ENCODE measurements at regions not wholly inside any gene's neighbourhood (a gene's known extent, or its start where the extent isn't known, plus 50 kb on each side); places are given as distances from the start of the nearest gene placed in this dataset.

GRCh38 chr6:77548190-77548589 lies 84.9 kb upstream of the HTR1B start:
- H2AFZ ChIP-seq (replicated peaks), result no peak overlapping the region
- H3K9ac ChIP-seq, result no peak overlapping the region
- peaks cover 5% of the 10 kb centered on the region for H3K4me1 Mint-ChIP-seq
- H3K36me3 ChIP-seq, result no peaks in the 10 kb centered on the region
- H3K27me3 ChIP-seq, result no peaks in the 10 kb centered on the region
- H3F3A ChIP-seq (ENCODE audit: low read depth), result no peaks in the 10 kb centered on the region
- no peaks in the 10 kb centered on the region for H3K27me3 Mint-ChIP-seq (ENCODE audit: insufficient read depth, low read depth)
- H3K27ac Mint-ChIP-seq, result no peak overlapping the region
- TF ChIP-seq EZH2phosphoT487 (IDR thresholded peaks at IDR 0.05) (no peak), EZH2 (IDR thresholded peaks at IDR 0.05) (no peak), CTCF (IDR thresholded peaks at IDR 0.05) (no peak)
- H3K9me3 ChIP-seq (ENCODE audit: low read depth), result no peaks in the 10 kb centered on the region
- H3K4me3 Mint-ChIP-seq, result no peak overlapping the region
- H3K9me3 Mint-ChIP-seq, result no peaks in the 10 kb centered on the region
- no peaks in the 10 kb centered on the region for H3K79me2 ChIP-seq (ENCODE audit: low read depth)
- DNase-seq (ENCODE audit: low spot score), result no peak
- H4K20me1 ChIP-seq (ENCODE audit: low read depth), result no peaks in the 10 kb centered on the region
- no peak overlapping the region for H3K4me2 ChIP-seq
- no peaks in the 10 kb centered on the region for H3K4me1 ChIP-seq
- no peak overlapping the region for H3K4me3 ChIP-seq
- no peak overlapping the region for H3K27ac ChIP-seq
- H3K36me3 Mint-ChIP-seq, result no peaks in the 10 kb centered on the region

GRCh38 chr6:77548662-77549366 lies 85.5 kb upstream of the HTR1B start:
- no peak for DNase-seq (ENCODE audit: low spot score)
- no peaks in the 10 kb centered on the region for H4K20me1 ChIP-seq (ENCODE audit: low read depth)
- Mint-ChIP-seq H3K27ac (no peak overlapping the region), H3K27me3 (ENCODE audit: insufficient read depth, low read depth) (no peaks in the 10 kb centered on the region), H3K4me3 (no peak overlapping the region), H3K36me3 (no peaks in the 10 kb centered on the region), H3K9me3 (no peaks in the 10 kb centered on the region), H3K4me1 (peaks cover 5% of the 10 kb centered on the region)
- no peaks in the 10 kb centered on the region for H3F3A ChIP-seq (ENCODE audit: low read depth)
- H3K27me3 ChIP-seq, result no peaks in the 10 kb centered on the region
- no peaks in the 10 kb centered on the region for H3K4me1 ChIP-seq
- H2AFZ ChIP-seq (replicated peaks), result no peak overlapping the region
- TF ChIP-seq EZH2phosphoT487 (IDR thresholded peaks at IDR 0.05) (no peak), CTCF (IDR thresholded peaks at IDR 0.05) (no peak), EZH2 (IDR thresholded peaks at IDR 0.05) (no peak)
- no peak overlapping the region for H3K27ac ChIP-seq
- no peaks in the 10 kb centered on the region for H3K36me3 ChIP-seq
- H3K4me2 ChIP-seq, result no peak overlapping the region
- no peaks in the 10 kb centered on the region for H3K79me2 ChIP-seq (ENCODE audit: low read depth)
- no peak overlapping the region for H3K4me3 ChIP-seq
- no peaks in the 10 kb centered on the region for H3K9me3 ChIP-seq (ENCODE audit: low read depth)
- H3K9ac ChIP-seq, result no peak overlapping the region

- TF ChIP-seq EZH2 (IDR thresholded peaks at IDR 0.05) (no peak), CTCF (IDR thresholded peaks at IDR 0.05) (no peak), EZH2phosphoT487 (IDR thresholded peaks at IDR 0.05) (no peak)
- Histone ChIP-seq H3K79me2 (ENCODE audit: low read depth) (no peaks in the 10 kb centered on the region), H3K4me2 (no peak overlapping the region), H3K4me3 (no peak overlapping the region), H3K9ac (no peak overlapping the region), H3K27me3 (no peaks in the 10 kb centered on the region), H3K4me1 (no peaks in the 10 kb centered on the region), H2AFZ (replicated peaks) (no peak overlapping the region), H4K20me1 (ENCODE audit: low read depth) (no peaks in the 10 kb centered on the region), H3K36me3 (no peaks in the 10 kb centered on the region), H3F3A (ENCODE audit: low read depth) (no peaks in the 10 kb centered on the region), H3K9me3 (ENCODE audit: low read depth) (no peaks in the 10 kb centered on the region), H3K27ac (no peak overlapping the region)
- no peak for DNase-seq (ENCODE audit: low spot score)
- Mint-ChIP-seq H3K27me3 (ENCODE audit: insufficient read depth, low read depth) (no peaks in the 10 kb centered on the region), H3K9me3 (no peaks in the 10 kb centered on the region), H3K27ac (no peak overlapping the region), H3K4me1 (peaks cover 5% of the 10 kb centered on the region), H3K4me3 (no peak overlapping the region), H3K36me3 (no peaks in the 10 kb centered on the region)
Measured at GRCh38 chr6:77551135-77551534, 87.8 kb upstream of the HTR1B start.

Data from neural progenitor cell (in vitro differentiated cells).